DOHH2 (cell line): ENCODE measurements at regions not wholly inside any gene's neighbourhood (a gene's known extent, or its start where the extent isn't known, plus 50 kb on each side); places are given as distances from the start of the nearest gene placed in this dataset.

Experiments
- H3F3A ChIP-seq: fragments of 200-600 bp; sonication (generic), shearing (Covaris generic); 2 replicates; pipeline ENCODE4 v1.6.0; 2016; ENCODE audit warnings: antibody characterized with exemption, mild to moderate bottlenecking; ENCODE audit not compliant: control insufficient read depth, insufficient read depth
- H3K27ac ChIP-seq: fragments of 200-600 bp; sonication (generic); 2 replicates; pipeline ENCODE4 v1.5.1; 2014; ENCODE audit warnings: low read depth, mild to moderate bottlenecking, low read length, moderate library complexity
- H3K27me3 ChIP-seq: fragments of 200-600 bp; sonication (generic); 2 replicates; pipeline ENCODE4 v1.6.1; 2014; ENCODE audit warnings: mild to moderate bottlenecking, low read length, mixed read lengths; ENCODE audit not compliant: control insufficient read depth
- H3K36me3 ChIP-seq: fragments of 200-600 bp; sonication (generic); 2 replicates; pipeline ENCODE4 v1.6.1; 2014; ENCODE audit warnings: mild to moderate bottlenecking, low read length, moderate library complexity, mixed read lengths; ENCODE audit not compliant: control insufficient read depth
- H3K4me1 ChIP-seq: fragments of 200-600 bp; sonication (generic); 2 replicates; pipeline ENCODE4 v1.6.1; 2014; ENCODE audit warnings: mild to moderate bottlenecking, low read length, mixed read lengths; ENCODE audit not compliant: control insufficient read depth
- H3K4me2 ChIP-seq: fragments of 200-600 bp; sonication (generic); 2 replicates; pipeline ENCODE4 v1.6.0; 2014; ENCODE audit warnings: mild to moderate bottlenecking, low read length, moderate library complexity
- H3K4me3 ChIP-seq: fragments of 200-600 bp; sonication (generic); 2 replicates; pipeline ENCODE4 v1.5.1; 2014; ENCODE audit warnings: mild to moderate bottlenecking, low read length, mixed read lengths
- H3K79me2 ChIP-seq: fragments of 200-600 bp; sonication (generic); 2 replicates; pipeline ENCODE4 v1.6.1; 2014; ENCODE audit warnings: mild to moderate bottlenecking, low read length, mixed read lengths; ENCODE audit not compliant: control insufficient read depth
- H3K9me2 ChIP-seq: fragments of 200-600 bp; sonication (generic); replicated peaks from 2 replicates; pipeline ENCODE4 v1.6.1; 2014; ENCODE audit warnings: mild to moderate bottlenecking, low read length, mixed read lengths; ENCODE audit not compliant: control insufficient read depth
- H3K9me3 ChIP-seq: fragments of 200-600 bp; sonication (generic); 2 replicates; pipeline ENCODE4 v1.6.1; 2014; ENCODE audit warnings: antibody characterized with exemption, low read length, mixed read lengths; ENCODE audit not compliant: control insufficient read depth, insufficient read depth
- H4K20me1 ChIP-seq: fragments of 200-600 bp; sonication (generic); 2 replicates; pipeline ENCODE4 v1.6.0; 2014; ENCODE audit warnings: low read depth, mild to moderate bottlenecking, antibody characterized with exemption, low read length, moderate library complexity; ENCODE audit not compliant: control insufficient read depth, insufficient read depth
- EZH2phosphoT487 ChIP-seq: fragments of 200-600 bp; sonication (generic); IDR thresholded peaks from 2 replicates; pipeline ENCODE4 v1.6.1; 2017; ENCODE audit warnings: borderline replicate concordance, mild to moderate bottlenecking, antibody characterized with exemption, low read length, moderate library complexity, mixed read lengths
- TF ChIP-seq, protein P1 (sequence below): fragments of 200-600 bp; sonication (generic); IDR thresholded peaks from one replicate; pipeline ENCODE4 v1.5.1; 2014; ENCODE audit warnings: antibody characterized with exemption, mild to moderate bottlenecking, low read depth, low read length; ENCODE audit not compliant: poor library complexity, severe bottlenecking

DNA sequence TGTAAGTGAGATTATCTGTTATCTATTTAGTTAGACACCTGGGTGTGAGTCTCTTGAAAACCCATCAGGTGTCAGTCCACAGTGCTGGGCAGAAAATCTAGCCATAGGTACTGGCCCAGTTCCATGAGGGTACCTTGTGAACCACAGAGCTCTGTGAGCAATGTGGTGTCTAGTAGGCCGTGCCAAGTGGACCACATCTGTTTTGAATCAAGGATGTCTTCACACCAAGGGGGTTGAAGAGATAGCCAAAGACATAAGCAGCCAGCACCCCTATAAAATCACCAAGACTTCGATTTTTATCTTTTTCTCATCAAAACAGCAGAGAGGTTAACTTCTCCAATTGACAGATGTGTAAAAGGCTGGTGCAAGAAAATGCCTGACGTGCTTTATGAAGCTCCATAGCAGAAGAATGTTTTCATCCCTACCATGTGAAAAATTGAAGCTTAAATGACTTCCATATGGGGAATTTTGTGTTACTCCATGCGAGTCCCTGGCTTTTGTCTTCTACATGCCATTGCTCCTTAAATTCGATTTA is 368.7 kb downstream of the HAO1 start:
- no peak overlapping the region for H3K4me3 ChIP-seq
- H3K9me3 ChIP-seq = no peaks in the 10 kb centered on the region; the same call in 1 of the 2 replicates
- TF ChIP-seq, protein P1, sequence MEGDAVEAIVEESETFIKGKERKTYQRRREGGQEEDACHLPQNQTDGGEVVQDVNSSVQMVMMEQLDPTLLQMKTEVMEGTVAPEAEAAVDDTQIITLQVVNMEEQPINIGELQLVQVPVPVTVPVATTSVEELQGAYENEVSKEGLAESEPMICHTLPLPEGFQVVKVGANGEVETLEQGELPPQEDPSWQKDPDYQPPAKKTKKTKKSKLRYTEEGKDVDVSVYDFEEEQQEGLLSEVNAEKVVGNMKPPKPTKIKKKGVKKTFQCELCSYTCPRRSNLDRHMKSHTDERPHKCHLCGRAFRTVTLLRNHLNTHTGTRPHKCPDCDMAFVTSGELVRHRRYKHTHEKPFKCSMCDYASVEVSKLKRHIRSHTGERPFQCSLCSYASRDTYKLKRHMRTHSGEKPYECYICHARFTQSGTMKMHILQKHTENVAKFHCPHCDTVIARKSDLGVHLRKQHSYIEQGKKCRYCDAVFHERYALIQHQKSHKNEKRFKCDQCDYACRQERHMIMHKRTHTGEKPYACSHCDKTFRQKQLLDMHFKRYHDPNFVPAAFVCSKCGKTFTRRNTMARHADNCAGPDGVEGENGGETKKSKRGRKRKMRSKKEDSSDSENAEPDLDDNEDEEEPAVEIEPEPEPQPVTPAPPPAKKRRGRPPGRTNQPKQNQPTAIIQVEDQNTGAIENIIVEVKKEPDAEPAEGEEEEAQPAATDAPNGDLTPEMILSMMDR = no peak
- no peak for TF ChIP-seq EZH2phosphoT487

DNA sequence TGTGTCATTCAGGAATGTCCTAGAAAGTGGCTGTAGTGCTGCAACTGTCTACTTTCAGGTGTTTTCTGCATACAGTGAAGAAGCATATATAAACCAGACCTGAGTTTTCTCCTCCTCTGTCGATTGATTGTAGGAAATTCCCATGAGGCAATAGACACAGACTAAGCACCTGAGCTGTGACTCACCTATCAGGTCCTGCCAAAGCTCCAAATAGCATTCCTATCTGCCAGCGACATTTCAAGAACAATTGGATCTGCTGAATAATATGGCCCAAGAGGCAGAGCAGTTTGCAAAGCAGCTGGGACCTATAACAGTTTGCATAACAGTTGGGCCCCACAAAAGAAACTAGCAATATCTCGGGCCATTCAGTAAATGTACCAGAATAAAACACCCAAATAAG is 360.4 kb downstream of the HAO1 start:
- TF ChIP-seq, protein P1 = no peak
- TF ChIP-seq EZH2phosphoT487 = no peak

More for the DNA sequence above, 368.7 kb downstream of the HAO1 start:
- Histone ChIP-seq H3K27ac (no peak overlapping the region), H3K36me3 (no peaks in the 10 kb centered on the region), H3F3A (no peaks in the 10 kb centered on the region), H3K4me1 (no peaks in the 10 kb centered on the region), H4K20me1 (no peaks in the 10 kb centered on the region), H3K79me2 (no peaks in the 10 kb centered on the region), H3K4me2 (no peak overlapping the region), H3K27me3 (no peaks in the 10 kb centered on the region), H3K9me2 (no peaks in the 10 kb centered on the region)

DNA sequence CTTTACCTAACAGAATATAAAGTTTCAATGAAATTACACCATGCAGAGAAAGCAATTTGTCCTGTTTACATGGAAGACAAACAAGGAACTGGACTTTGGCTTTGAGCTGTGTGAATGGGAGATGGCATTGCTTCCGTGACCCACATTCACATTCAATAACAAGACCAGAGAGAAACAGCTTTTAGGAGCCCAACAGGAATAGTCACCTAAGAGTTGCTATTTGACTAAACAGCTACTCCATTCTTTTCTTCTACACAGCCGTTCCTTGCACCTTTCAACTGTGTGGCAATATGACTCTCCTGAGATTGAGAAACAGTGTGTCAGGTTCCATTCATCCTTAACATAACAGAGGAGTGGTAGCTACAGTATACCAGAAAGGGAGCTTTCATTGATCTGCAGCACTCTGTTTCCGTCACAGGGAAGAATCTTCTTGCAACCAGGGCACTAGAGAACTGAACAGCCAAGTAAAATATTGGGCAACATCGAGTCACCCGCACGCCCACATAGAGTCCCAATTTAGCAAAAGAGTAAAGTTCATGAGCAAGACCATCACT is 355.1 kb downstream of the HAO1 start:
- Histone ChIP-seq H3K36me3 (no peaks in the 10 kb centered on the region), H4K20me1 (no peaks in the 10 kb centered on the region), H3K4me2 (no peak overlapping the region), H3K27ac (no peak overlapping the region), H3K79me2 (no peaks in the 10 kb centered on the region), H3K4me3 (no peak overlapping the region), H3K27me3 (no peaks in the 10 kb centered on the region), H3K4me1 (no peaks in the 10 kb centered on the region), H3F3A (no peaks in the 10 kb centered on the region), H3K9me2 (no peaks in the 10 kb centered on the region), H3K9me3 (peaks cover 3% of the 10 kb centered on the region; the same call in 1 of the 2 replicates)
- TF ChIP-seq, protein P1 = no peak
- TF ChIP-seq EZH2phosphoT487 = no peak

More for the DNA sequence above, 360.4 kb downstream of the HAO1 start:
- H3K9me2 ChIP-seq = no peaks in the 10 kb centered on the region
- H3K79me2 ChIP-seq = no peaks in the 10 kb centered on the region
- H3K9me3 ChIP-seq = no peaks in the 10 kb centered on the region
- no peaks in the 10 kb centered on the region for H3K4me1 ChIP-seq
- H3K27me3 ChIP-seq = no peaks in the 10 kb centered on the region
- no peak overlapping the region for H3K27ac ChIP-seq
- H3K4me2 ChIP-seq = no peak overlapping the region
- no peaks in the 10 kb centered on the region for H4K20me1 ChIP-seq
- H3K4me3 ChIP-seq = no peak overlapping the region
- H3K36me3 ChIP-seq = no peaks in the 10 kb centered on the region
- H3F3A ChIP-seq = no peaks in the 10 kb centered on the region
